HepG2 (cell line): ENCODE measurements at regions not wholly inside any gene's neighbourhood (a gene's known extent, or its start where the extent isn't known, plus 50 kb on each side); places are given as distances from the start of the nearest gene placed in this dataset.

ENCODE experiments used
- AGO1 ChIP-seq: fragments of 200-400 bp; formaldehyde crosslinking; IDR thresholded peaks from 2 replicates; pipeline ENCODE4 v1.6.1; 2017; ENCODE audit warnings: mild to moderate bottlenecking, low read depth, low read length, moderate library complexity; ENCODE audit not compliant: poor library complexity, severe bottlenecking
- ARID3A ChIP-seq: IDR thresholded peaks from 2 replicates; pipeline ENCODE4 v1.6.1; 2012; ENCODE audit warnings: low read depth, low read length, improper control_type of control experiment
- GZF1 ChIP-seq: sonication (generic); formaldehyde crosslinking; IDR thresholded peaks from 2 replicates; pipeline ENCODE4 v1.5.1; 2020; ENCODE audit warnings: mild to moderate bottlenecking, missing genetic modification reagents
- HNRNPLL ChIP-seq: fragments of 200-400 bp; formaldehyde crosslinking; IDR thresholded peaks from 2 replicates; pipeline ENCODE4 v1.6.1; 2017; ENCODE audit warnings: mild to moderate bottlenecking, low read depth, low read length; ENCODE audit not compliant: poor library complexity, severe bottlenecking
- PPARG ChIP-seq: conservative IDR thresholded peaks from 2 replicates; pipeline ENCODE4 v1.6.1; 2016; ENCODE audit warnings: missing biosample characterization, missing genetic modification reagents
- ZBTB1 ChIP-seq: sonication (generic); formaldehyde crosslinking; IDR thresholded peaks from 2 replicates; pipeline ENCODE4 v1.4.0; 2020; ENCODE audit warnings: missing genetic modification reagents, borderline replicate concordance
- ZNF318 ChIP-seq: sonication (generic); formaldehyde crosslinking; IDR thresholded peaks from 2 replicates; pipeline ENCODE4 v1.4.0; 2020; ENCODE audit warnings: mild to moderate bottlenecking, missing genetic modification reagents
- ZNF354B ChIP-seq: sonication (generic); formaldehyde crosslinking; IDR thresholded peaks from 2 replicates; pipeline ENCODE4 v1.8.0; 2022; ENCODE audit warnings: mild to moderate bottlenecking, missing genetic modification reagents
- ZNF589 ChIP-seq: sonication (generic); formaldehyde crosslinking; conservative IDR thresholded peaks from 2 replicates; pipeline ENCODE4 v1.8.0; 2022; ENCODE audit warnings: mild to moderate bottlenecking, moderate library complexity, missing genetic modification reagents
- ZNF639 ChIP-seq: conservative IDR thresholded peaks from 2 replicates; pipeline ENCODE4 v1.6.1; 2018; ENCODE audit warnings: missing genetic modification reagents
- ZNF660 ChIP-seq: sonication (generic); formaldehyde crosslinking; IDR thresholded peaks from 2 replicates; pipeline ENCODE4 v1.5.1; 2020; ENCODE audit warnings: mild to moderate bottlenecking, low read depth, missing genetic modification reagents, borderline replicate concordance
- TF ChIP-seq, protein P1 (sequence below): sonication (generic); formaldehyde crosslinking; IDR thresholded peaks from 2 replicates; pipeline ENCODE4 v1.5.0; 2020; ENCODE audit warnings: mild to moderate bottlenecking, missing genetic modification reagents

- TF ChIP-seq, protein P1, sequence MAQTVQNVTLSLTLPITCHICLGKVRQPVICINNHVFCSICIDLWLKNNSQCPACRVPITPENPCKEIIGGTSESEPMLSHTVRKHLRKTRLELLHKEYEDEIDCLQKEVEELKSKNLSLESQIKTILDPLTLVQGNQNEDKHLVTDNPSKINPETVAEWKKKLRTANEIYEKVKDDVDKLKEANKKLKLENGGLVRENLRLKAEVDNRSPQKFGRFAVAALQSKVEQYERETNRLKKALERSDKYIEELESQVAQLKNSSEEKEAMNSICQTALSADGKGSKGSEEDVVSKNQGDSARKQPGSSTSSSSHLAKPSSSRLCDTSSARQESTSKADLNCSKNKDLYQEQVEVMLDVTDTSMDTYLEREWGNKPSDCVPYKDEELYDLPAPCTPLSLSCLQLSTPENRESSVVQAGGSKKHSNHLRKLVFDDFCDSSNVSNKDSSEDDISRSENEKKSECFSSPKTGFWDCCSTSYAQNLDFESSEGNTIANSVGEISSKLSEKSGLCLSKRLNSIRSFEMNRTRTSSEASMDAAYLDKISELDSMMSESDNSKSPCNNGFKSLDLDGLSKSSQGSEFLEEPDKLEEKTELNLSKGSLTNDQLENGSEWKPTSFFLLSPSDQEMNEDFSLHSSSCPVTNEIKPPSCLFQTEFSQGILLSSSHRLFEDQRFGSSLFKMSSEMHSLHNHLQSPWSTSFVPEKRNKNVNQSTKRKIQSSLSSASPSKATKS (CRISPR knock-in tag): no peak
- TF ChIP-seq ZNF318 (CRISPR knock-in tag) (no peak), ZNF354B (CRISPR knock-in tag) (no peak), ZNF639 (CRISPR knock-in tag) (no peak), ZNF589 (CRISPR knock-in tag) (no peak), PPARG (CRISPR knock-in tag) (no peak), HNRNPLL (no peak), AGO1 (no peak), ARID3A (no peak), GZF1 (no peak), ZBTB1 (no peak), ZNF660 (CRISPR knock-in tag) (no peak)
Observed at GRCh38 chr4:55183926-55184599, 58.7 kb upstream of the KDR start (continued).
